ENCODE measurements at regions not wholly inside any gene's neighbourhood (a gene's known extent, or its start where the extent isn't known, plus 50 kb on each side); places are given as distances from the start of the nearest gene placed in this dataset.

GRCh38 chr10:125332548-125333208 lies 172.3 kb upstream of the CTBP2 start:
- DNase-seq = no peak

- DNase-seq = no peak
These were observed 170.7 kb upstream of the CTBP2 start for GRCh38 chr10:125331056-125331455.

GRCh38 chr10:125329056-125329455 lies 168.7 kb upstream of the CTBP2 start:
- DNase-seq = no peak

- no peak for DNase-seq
These were observed 165.0 kb upstream of the CTBP2 start for GRCh38 chr10:125325326-125325725.

- DNase-seq = no peak
These were observed 156.1 kb upstream of the CTBP2 start for GRCh38 chr10:125316436-125316835.

- DNase-seq = no peak
These were observed 140.6 kb upstream of the CTBP2 start for GRCh38 chr10:125300937-125301336.

- DNase-seq = no peak
These were observed 139.1 kb upstream of the CTBP2 start for GRCh38 chr10:125299461-125299860.

- DNase-seq = no peak
These were observed 136.2 kb upstream of the CTBP2 start for GRCh38 chr10:125296598-125296997.

GRCh38 chr10:125294109-125294508 lies 133.7 kb upstream of the CTBP2 start:
- DNase-seq = no peak

GRCh38 chr10:125291836-125292235 lies 131.5 kb upstream of the CTBP2 start:
- no peak for DNase-seq

- DNase-seq = no peak
These were observed 129.1 kb upstream of the CTBP2 start for GRCh38 chr10:125289461-125289860.

GRCh38 chr10:125284875-125285597 lies 124.7 kb upstream of the CTBP2 start:
- no peak for DNase-seq

- no peak for DNase-seq
These were observed 123.7 kb upstream of the CTBP2 start for GRCh38 chr10:125283836-125284614.

GRCh38 chr10:125283191-125283835 lies 123.0 kb upstream of the CTBP2 start:
- DNase-seq = no peak

GRCh38 chr10:125281091-125281490 lies 120.7 kb upstream of the CTBP2 start:
- DNase-seq = no peak

GRCh38 chr10:125276133-125276532 lies 115.8 kb upstream of the CTBP2 start:
- no peak for DNase-seq

- no peak for DNase-seq
These were observed 114.6 kb upstream of the CTBP2 start for GRCh38 chr10:125274961-125275360.

GRCh38 chr10:125273023-125273422 lies 112.7 kb upstream of the CTBP2 start:
- no peak for DNase-seq

GRCh38 chr10:125269716-125270115 lies 109.4 kb upstream of the CTBP2 start:
- DNase-seq = no peak

GRCh38 chr10:125266966-125267365 lies 106.6 kb upstream of the CTBP2 start:
- DNase-seq = no peak

- DNase-seq = no peak
These were observed 106.2 kb upstream of the CTBP2 start for GRCh38 chr10:125266541-125266940.

GRCh38 chr10:125265579-125265955 lies 105.2 kb upstream of the CTBP2 start:
- no peak for DNase-seq

Data from NCI-H1092 (cell line).